ENCODE measurements at regions not wholly inside any gene's neighbourhood (a gene's known extent, or its start where the extent isn't known, plus 50 kb on each side); places are given as distances from the start of the nearest gene placed in this dataset.

DNA sequence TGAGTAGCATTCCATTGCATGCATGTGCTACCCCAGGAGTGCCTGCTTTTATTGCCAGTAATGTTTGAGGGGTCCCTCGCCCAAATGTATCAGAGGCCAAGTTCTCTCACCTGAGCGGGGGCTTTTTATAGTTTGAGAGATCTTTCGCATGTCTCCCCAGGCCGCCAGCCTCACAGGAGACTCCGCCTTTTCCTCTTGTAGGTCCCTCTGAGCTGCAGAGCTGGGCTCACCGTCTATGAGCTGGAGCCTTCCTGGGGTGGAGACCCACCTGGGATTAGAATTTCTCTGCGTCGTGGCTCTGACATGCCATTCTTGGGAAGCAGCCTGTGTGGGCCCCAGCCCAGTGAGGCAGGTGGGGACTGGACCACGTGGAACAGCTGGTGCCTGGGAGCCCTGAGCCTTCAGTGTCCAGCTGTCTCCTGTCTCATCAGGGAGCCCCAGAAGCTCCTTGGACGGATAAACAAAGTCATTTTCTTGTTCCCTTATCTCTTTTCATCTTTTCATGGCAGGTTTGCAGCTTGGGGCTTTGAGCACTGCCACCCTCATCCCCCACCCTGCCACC, 261.7 kb upstream of the CRY1 start:
- TF ChIP-seq CTCF (conservative IDR thresholded peaks at IDR 0.05; ENCODE audit: low read depth, low read length) (no peak), EZH2 (IDR thresholded peaks at IDR 0.05; ENCODE audit: borderline replicate concordance, low read depth, low read length, poor library complexity, severe bottlenecking) (no peak)
